B cell (primary cell): ENCODE measurements at regions not wholly inside any gene's neighbourhood (a gene's known extent, or its start where the extent isn't known, plus 50 kb on each side); places are given as distances from the start of the nearest gene placed in this dataset.

Experiments used
- EZH2 ChIP-seq: IDR thresholded peaks from 2 replicates; pipeline ENCODE4 v1.6.1; 2012; ENCODE audit warnings: borderline replicate concordance, low read depth, mild to moderate bottlenecking, moderate library complexity, low read length; ENCODE audit not compliant: insufficient read depth, poor library complexity, severe bottlenecking
- TF ChIP-seq, protein P1 (sequence below): fragments of 200-600 bp; IDR thresholded peaks from one replicate; pipeline ENCODE4 v1.8.0; 2022; ENCODE audit warnings: antibody characterized with exemption, mild to moderate bottlenecking

DNA sequence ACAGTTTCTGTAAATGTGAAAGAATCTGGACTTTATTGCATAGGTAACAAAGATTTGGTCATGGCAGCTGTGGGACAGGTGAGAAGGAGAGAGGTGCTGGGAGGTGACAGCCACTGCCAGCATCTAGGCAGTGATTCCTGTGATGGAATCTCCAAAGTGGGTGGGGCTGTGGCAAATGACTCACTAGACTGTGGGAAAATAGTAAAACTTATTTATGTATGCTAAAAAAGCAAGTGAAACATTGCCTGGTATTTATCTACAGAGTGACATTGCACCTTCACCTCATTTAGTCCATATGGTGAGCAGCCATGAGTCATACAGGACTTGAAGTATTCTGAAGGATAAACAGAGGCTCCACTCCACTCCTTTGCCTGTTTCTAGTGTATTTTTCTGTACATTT lies 145.3 kb upstream of the MEX3C start:
- TF ChIP-seq, protein P1, sequence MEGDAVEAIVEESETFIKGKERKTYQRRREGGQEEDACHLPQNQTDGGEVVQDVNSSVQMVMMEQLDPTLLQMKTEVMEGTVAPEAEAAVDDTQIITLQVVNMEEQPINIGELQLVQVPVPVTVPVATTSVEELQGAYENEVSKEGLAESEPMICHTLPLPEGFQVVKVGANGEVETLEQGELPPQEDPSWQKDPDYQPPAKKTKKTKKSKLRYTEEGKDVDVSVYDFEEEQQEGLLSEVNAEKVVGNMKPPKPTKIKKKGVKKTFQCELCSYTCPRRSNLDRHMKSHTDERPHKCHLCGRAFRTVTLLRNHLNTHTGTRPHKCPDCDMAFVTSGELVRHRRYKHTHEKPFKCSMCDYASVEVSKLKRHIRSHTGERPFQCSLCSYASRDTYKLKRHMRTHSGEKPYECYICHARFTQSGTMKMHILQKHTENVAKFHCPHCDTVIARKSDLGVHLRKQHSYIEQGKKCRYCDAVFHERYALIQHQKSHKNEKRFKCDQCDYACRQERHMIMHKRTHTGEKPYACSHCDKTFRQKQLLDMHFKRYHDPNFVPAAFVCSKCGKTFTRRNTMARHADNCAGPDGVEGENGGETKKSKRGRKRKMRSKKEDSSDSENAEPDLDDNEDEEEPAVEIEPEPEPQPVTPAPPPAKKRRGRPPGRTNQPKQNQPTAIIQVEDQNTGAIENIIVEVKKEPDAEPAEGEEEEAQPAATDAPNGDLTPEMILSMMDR, result no peak
- no peak for TF ChIP-seq EZH2
